Trophoblast cell (in vitro differentiated cells and primary cell): ENCODE measurements at regions not wholly inside any gene's neighbourhood (a gene's known extent, or its start where the extent isn't known, plus 50 kb on each side); places are given as distances from the start of the nearest gene placed in this dataset.

Experiments used
- DNase-seq, 2 donors: peaks; one replicate each; pipeline ENCODE4 v3.0.0-alpha.2; 2016
- H2AFZ ChIP-seq: 2 replicates; pipeline ENCODE4 v1.6.1; 2013; ENCODE audit warnings: low read length, moderate library complexity, mild to moderate bottlenecking; ENCODE audit not compliant: insufficient read depth, poor library complexity
- H2AK5ac ChIP-seq: 2 replicates; pipeline ENCODE4 v1.6.1; 2013; ENCODE audit warnings: mild to moderate bottlenecking, low read length
- H2BK120ac ChIP-seq: 2 replicates; pipeline ENCODE4 v1.6.1; 2013; ENCODE audit warnings: low read length, mild to moderate bottlenecking, moderate library complexity; ENCODE audit not compliant: insufficient read depth, poor library complexity
- H2BK12ac ChIP-seq: 2 replicates; pipeline ENCODE4 v1.6.1; 2013; ENCODE audit warnings: mild to moderate bottlenecking, low read length, moderate library complexity
- H2BK5ac ChIP-seq: 2 replicates; pipeline ENCODE4 v1.6.1; 2013; ENCODE audit warnings: low read length, low read depth, moderate library complexity, mild to moderate bottlenecking; ENCODE audit not compliant: poor library complexity
- H3K14ac ChIP-seq: 2 replicates; pipeline ENCODE4 v1.6.1; 2013; ENCODE audit warnings: mild to moderate bottlenecking, low read length
- H3K18ac ChIP-seq: 2 replicates; pipeline ENCODE4 v1.6.1; 2013; ENCODE audit warnings: mild to moderate bottlenecking, low read length
- H3K23ac ChIP-seq: 2 replicates; pipeline ENCODE4 v1.6.1; 2013; ENCODE audit warnings: low read length
- H3K27ac ChIP-seq: 2 replicates; pipeline ENCODE4 v1.5.1; 2013; ENCODE audit warnings: low read depth, mild to moderate bottlenecking, inconsistent platforms, low read length, moderate library complexity
- H3K27me3 ChIP-seq: 2 replicates; pipeline ENCODE4 v1.6.1; 2013; ENCODE audit warnings: inconsistent platforms, mild to moderate bottlenecking, low read length, moderate library complexity; ENCODE audit not compliant: insufficient read depth
- H3K36me3 ChIP-seq, 2 experiments: 1 replicate in 1 of 2; 2 replicates in 1 of 2; pipeline ENCODE4 v1.6.1; 2013; ENCODE audit warnings: low read length in 2 of 2, mild to moderate bottlenecking in 2 of 2, moderate library complexity in 1 of 2; ENCODE audit not compliant: insufficient read depth in 2 of 2, control insufficient read depth in 1 of 2
- H3K4ac ChIP-seq: 2 replicates; pipeline ENCODE4 v1.6.1; 2013; ENCODE audit warnings: low read depth, mild to moderate bottlenecking, low read length, moderate library complexity
- H3K4me1 ChIP-seq, 2 experiments: 1 replicate in 1 of 2; 2 replicates in 1 of 2; pipeline ENCODE4 v1.6.1; 2013; ENCODE audit warnings: low read length in 2 of 2, mild to moderate bottlenecking in 2 of 2, moderate library complexity in 1 of 2; ENCODE audit not compliant: insufficient read depth in 2 of 2, control insufficient read depth in 1 of 2
- H3K4me2 ChIP-seq: 2 replicates; pipeline ENCODE4 v1.6.1; 2013; ENCODE audit warnings: inconsistent platforms, mild to moderate bottlenecking, low read length, moderate library complexity
- H3K4me3 ChIP-seq: 2 replicates; pipeline ENCODE4 v1.5.1; 2013; ENCODE audit warnings: mild to moderate bottlenecking, low read depth, low read length, inconsistent platforms
- H3K79me1 ChIP-seq: one replicate; pipeline ENCODE4 v1.6.1; 2013; ENCODE audit warnings: low read length
- H3K79me2 ChIP-seq: 2 replicates; pipeline ENCODE4 v1.6.1; 2013; ENCODE audit warnings: low read length, mild to moderate bottlenecking; ENCODE audit not compliant: control insufficient read depth, insufficient read depth, poor library complexity
- H3K9ac ChIP-seq: 2 replicates; pipeline ENCODE4 v1.6.1; 2013; ENCODE audit warnings: mild to moderate bottlenecking, low read length
- H3K9me3 ChIP-seq: 2 replicates; pipeline ENCODE4 v1.6.1; 2013; ENCODE audit warnings: low read depth, mild to moderate bottlenecking, control low read depth, inconsistent platforms, low read length; ENCODE audit not compliant: insufficient read depth
- H4K12ac ChIP-seq: 2 replicates; pipeline ENCODE4 v1.6.1; 2013; ENCODE audit warnings: low read depth, mild to moderate bottlenecking, low read length, moderate library complexity
- H4K8ac ChIP-seq: 2 replicates; pipeline ENCODE4 v1.6.1; 2013; ENCODE audit warnings: low read depth, mild to moderate bottlenecking, low read length, moderate library complexity
- H4K91ac ChIP-seq: one replicate; pipeline ENCODE4 v1.6.1; 2013; ENCODE audit warnings: low read depth, mild to moderate bottlenecking, low read length, moderate library complexity
- WGBS: extraction: QIAGEN DNeasy Blood & Tissue Kit; methylation state at CpG from one replicate; pipeline ENCODE4 v1.1.7; 2013; ENCODE audit warnings: missing lambda C conversion rate; ENCODE audit not compliant: insufficient read length, insufficient coverage; ENCODE audit errors: extremely low coverage; 5-methylcytosine and 5-hydroxymethylcytosine counted together

- DNase-seq: no peak
- no CpG with 5 or more reads among the region's 5 CpGs for WGBS
Observed at GRCh38 chr9:74333384-74334032, 163.6 kb upstream of the RORB start.

GRCh38 chr9:74334271-74334670, 162.9 kb upstream of the RORB start:
- Histone ChIP-seq H4K8ac (no peak overlapping the region), H3K23ac (no peak overlapping the region), H3K9ac (no peak overlapping the region), H3K18ac (no peak overlapping the region), H3K36me3 (no peaks in the 10 kb centered on the region), H3K4ac (no peak overlapping the region), H2AK5ac (no peak overlapping the region), H2AFZ (no peak overlapping the region), H4K91ac (no peak overlapping the region), H3K27me3 (no peaks in the 10 kb centered on the region), H3K4me2 (no peak overlapping the region), H3K4me3 (no peak overlapping the region), H3K4me1 (no peaks in the 10 kb centered on the region), H3K14ac (no peak overlapping the region), H4K12ac (no peak overlapping the region), H2BK5ac (no peak overlapping the region), H2BK12ac (no peak overlapping the region), H3K27ac (no peak overlapping the region), H2BK120ac (no peak overlapping the region), H3K9me3 (no peaks in the 10 kb centered on the region), H3K79me2 (no peaks in the 10 kb centered on the region), H3K79me1 (no peaks in the 10 kb centered on the region)
- no CpG with 5 or more reads among the region's 2 CpGs for WGBS
- no peak for DNase-seq

More at GRCh38 chr9:74333384-74334032, 163.6 kb upstream of the RORB start:
- Histone ChIP-seq H2BK120ac (no peak overlapping the region), H3K14ac (no peak overlapping the region), H2BK12ac (no peak overlapping the region), H4K8ac (no peak overlapping the region), H3K23ac (no peak overlapping the region), H4K12ac (no peak overlapping the region), H3K4me2 (no peak overlapping the region), H3K4me1 (no peaks in the 10 kb centered on the region), H4K91ac (no peak overlapping the region), H2AK5ac (no peak overlapping the region), H3K79me1 (no peaks in the 10 kb centered on the region), H3K4me3 (no peak overlapping the region), H2AFZ (no peak overlapping the region), H3K9ac (no peak overlapping the region), H3K36me3 (no peaks in the 10 kb centered on the region), H3K9me3 (no peaks in the 10 kb centered on the region), H3K18ac (no peak overlapping the region), H3K27me3 (no peaks in the 10 kb centered on the region), H3K79me2 (no peaks in the 10 kb centered on the region), H3K27ac (no peak overlapping the region), H3K4ac (no peak overlapping the region), H2BK5ac (no peak overlapping the region)

GRCh38 chr9:74336161-74336560, 161.0 kb upstream of the RORB start:
- Histone ChIP-seq H3K9ac (no peak overlapping the region), H4K12ac (no peak overlapping the region), H3K14ac (no peak overlapping the region), H2BK12ac (no peak overlapping the region), H2BK120ac (no peak overlapping the region), H4K8ac (no peak overlapping the region), H3K4ac (no peak overlapping the region), H2AK5ac (no peak overlapping the region), H3K79me1 (no peaks in the 10 kb centered on the region), H3K4me3 (no peak overlapping the region), H2AFZ (no peak overlapping the region), H3K79me2 (no peaks in the 10 kb centered on the region), H4K91ac (no peak overlapping the region), H3K4me2 (no peak overlapping the region), H2BK5ac (no peak overlapping the region), H3K9me3 (no peaks in the 10 kb centered on the region), H3K4me1 (no peaks in the 10 kb centered on the region), H3K18ac (no peak overlapping the region), H3K27ac (no peak overlapping the region), H3K36me3 (no peaks in the 10 kb centered on the region), H3K27me3 (no peaks in the 10 kb centered on the region), H3K23ac (no peak overlapping the region)
- no CpG with 5 or more reads among the region's 1 CpG for WGBS
- no peak for DNase-seq

- no peaks in the 10 kb centered on the region for H3K4me1 ChIP-seq
- H2BK120ac ChIP-seq: no peak overlapping the region
- H3K27ac ChIP-seq: no peak overlapping the region
- no peaks in the 10 kb centered on the region for H3K27me3 ChIP-seq
- no peaks in the 10 kb centered on the region for H3K36me3 ChIP-seq
- H3K4me2 ChIP-seq: no peak overlapping the region
- no peaks in the 10 kb centered on the region for H3K9me3 ChIP-seq
- no peak overlapping the region for H2AFZ ChIP-seq
- H3K18ac ChIP-seq: no peak overlapping the region
- WGBS: no CpG with 5 or more reads among the region's 3 CpGs
- no peak for DNase-seq
- no peak overlapping the region for H4K91ac ChIP-seq
- no peaks in the 10 kb centered on the region for H3K79me2 ChIP-seq
- no peak overlapping the region for H2AK5ac ChIP-seq
- no peak overlapping the region for H3K4ac ChIP-seq
- H3K4me3 ChIP-seq: no peak overlapping the region
- H4K8ac ChIP-seq: no peak overlapping the region
- H2BK12ac ChIP-seq: no peak overlapping the region
- H3K79me1 ChIP-seq: no peaks in the 10 kb centered on the region
- no peak overlapping the region for H3K9ac ChIP-seq
- no peak overlapping the region for H3K23ac ChIP-seq
- H2BK5ac ChIP-seq: no peak overlapping the region
- H3K14ac ChIP-seq: no peak overlapping the region
- H4K12ac ChIP-seq: no peak overlapping the region
Observed at GRCh38 chr9:74348777-74349176, 148.4 kb upstream of the RORB start.
